CD14-positive monocyte (primary cell): ENCODE measurements at regions not wholly inside any gene's neighbourhood (a gene's known extent, or its start where the extent isn't known, plus 50 kb on each side); places are given as distances from the start of the nearest gene placed in this dataset.

Source experiments
- DNase-seq, 3 donors: peaks; one replicate each; pipeline ENCODE4 v3.0.0-alpha.2; 2011 to 2022
- H2AFZ ChIP-seq: 2 replicates; pipeline ENCODE4 v1.6.0; 2012; ENCODE audit warnings: mild to moderate bottlenecking, low read depth, low read length, inconsistent platforms; ENCODE audit not compliant: insufficient read depth, poor library complexity, severe bottlenecking
- H3K27ac ChIP-seq, 2 donors: 1 replicate in 1 of 2; 2 replicates in 1 of 2; pipeline ENCODE4 v1.5.1; 2012 to 2013; ENCODE audit warnings: low read length in 2 of 2, control low read depth in 1 of 2, inconsistent platforms in 1 of 2, low read depth in 1 of 2, mild to moderate bottlenecking in 1 of 2
- H3K27me3 ChIP-seq, 2 donors: one replicate each; pipeline versions ENCODE4 v1.6.0 to v1.6.1; 2011 to 2013; ENCODE audit warnings: low read length in 2 of 2; ENCODE audit not compliant: control insufficient read depth in 2 of 2, insufficient read depth in 2 of 2
- H3K36me3 ChIP-seq, 2 donors: replicated peaks in 1 of 2; 1 replicate in 1 of 2; 2 replicates in 1 of 2; pipeline versions ENCODE4 v1.5.1 to v1.6.1; 2012 to 2013; ENCODE audit warnings: low read length in 2 of 2, control low read depth in 1 of 2, inconsistent platforms in 1 of 2, mild to moderate bottlenecking in 1 of 2; ENCODE audit not compliant: insufficient read depth in 2 of 2, control insufficient read depth in 1 of 2
- H3K4me1 ChIP-seq, 2 donors: 1 replicate in 1 of 2; 2 replicates in 1 of 2; pipeline versions ENCODE4 v1.5.1 to v1.6.1; 2012 to 2013; ENCODE audit warnings: low read length in 2 of 2, control low read depth in 1 of 2, inconsistent platforms in 1 of 2, mild to moderate bottlenecking in 1 of 2, moderate library complexity in 1 of 2; ENCODE audit not compliant: insufficient read depth in 2 of 2, control insufficient read depth in 1 of 2
- H3K4me2 ChIP-seq: replicated peaks from 2 replicates; pipeline ENCODE3; 2012; ENCODE audit warnings: low read length, moderate library complexity, mild to moderate bottlenecking; ENCODE audit not compliant: poor library complexity, severe bottlenecking; ENCODE audit errors: extremely low read depth
- H3K4me3 ChIP-seq, 3 experiments: fragments of 200-600 bp in 1 of 3; sonication (generic) in 1 of 3; replicated peaks in 1 of 3; 1 replicate in 2 of 3; 2 replicates in 1 of 3; pipeline ENCODE4 v1.5.1; 2011 to 2013; ENCODE audit warnings: low read length in 3 of 3, mild to moderate bottlenecking in 3 of 3, control low read depth in 2 of 3, low read depth in 2 of 3, inconsistent platforms in 1 of 3, moderate library complexity in 1 of 3
- H3K79me2 ChIP-seq: 2 replicates; pipeline ENCODE4 v1.6.0; 2012; ENCODE audit warnings: mild to moderate bottlenecking, control low read depth, inconsistent platforms, low read length, moderate library complexity; ENCODE audit not compliant: insufficient read depth
- H3K9ac ChIP-seq: 2 replicates; pipeline ENCODE4 v1.6.0; 2017; ENCODE audit warnings: low read length, mild to moderate bottlenecking; ENCODE audit not compliant: insufficient read depth, poor library complexity, severe bottlenecking
- H3K9me3 ChIP-seq, 2 donors: replicated peaks in 1 of 2; 1 replicate in 1 of 2; 2 replicates in 1 of 2; pipeline versions ENCODE4 v1.5.1 to v1.6.1; 2012 to 2013; ENCODE audit warnings: low read length in 2 of 2, control low read depth in 1 of 2; ENCODE audit not compliant: control insufficient read depth in 1 of 2, insufficient read depth in 1 of 2
- H4K20me1 ChIP-seq: 2 replicates; pipeline ENCODE4 v1.6.0; 2012; ENCODE audit warnings: mild to moderate bottlenecking, low read length, control low read depth, moderate library complexity; ENCODE audit not compliant: insufficient read depth
- H3K27ac Mint-ChIP-seq, 7 donors: one replicate each; pipeline ENCODE4 v1.8.0; 2020; ENCODE audit warnings: mild to moderate bottlenecking in 7 of 7, mixed read lengths in 7 of 7, moderate library complexity in 6 of 7, inconsistent platforms in 2 of 7
- H3K27me3 Mint-ChIP-seq, 3 donors: one replicate each; pipeline ENCODE4 v1.8.0; 2021 to 2022; ENCODE audit warnings: low read depth in 3 of 3, mild to moderate bottlenecking in 3 of 3, mixed read lengths in 3 of 3, moderate library complexity in 3 of 3, inconsistent platforms in 1 of 3
- H3K36me3 Mint-ChIP-seq, 2 donors: one replicate each; pipeline ENCODE4 v1.8.0; 2020; ENCODE audit warnings: mixed read lengths in 2 of 2, inconsistent platforms in 1 of 2, mild to moderate bottlenecking in 1 of 2
- H3K4me1 Mint-ChIP-seq: one replicate; pipeline ENCODE4 v1.8.0; 2020; ENCODE audit warnings: mild to moderate bottlenecking, mixed read lengths
- H3K4me3 Mint-ChIP-seq, 2 donors: one replicate each; pipeline ENCODE4 v1.8.0; 2020; ENCODE audit warnings: mild to moderate bottlenecking in 2 of 2, mixed read lengths in 2 of 2, moderate library complexity in 1 of 2
- H3K9me3 Mint-ChIP-seq, 7 donors: one replicate each; pipeline ENCODE4 v1.8.0; 2020 to 2022; ENCODE audit warnings: mixed read lengths in 7 of 7, mild to moderate bottlenecking in 6 of 7, moderate library complexity in 6 of 7, inconsistent platforms in 2 of 7
- WGBS: methylation state at CpG from one replicate; pipeline ENCODE4 v1.1.5; 2013; ENCODE audit warnings: missing lambda C conversion rate; ENCODE audit not compliant: insufficient coverage; 5-methylcytosine and 5-hydroxymethylcytosine counted together
- intact Hi-C, 2 donors: fragments of 100-400 bp; cut with micrococcal nuclease; formaldehyde crosslinking; loops; one replicate each; pipeline versions ENCODE4 v1.15.0 to v1.15.1; 2023
- TF ChIP-seq, protein P1 (sequence below): fragments of 200-600 bp; IDR thresholded peaks from one replicate; pipeline ENCODE4 v1.8.0; 2022; ENCODE audit warnings: antibody characterized with exemption, mild to moderate bottlenecking

DNA sequence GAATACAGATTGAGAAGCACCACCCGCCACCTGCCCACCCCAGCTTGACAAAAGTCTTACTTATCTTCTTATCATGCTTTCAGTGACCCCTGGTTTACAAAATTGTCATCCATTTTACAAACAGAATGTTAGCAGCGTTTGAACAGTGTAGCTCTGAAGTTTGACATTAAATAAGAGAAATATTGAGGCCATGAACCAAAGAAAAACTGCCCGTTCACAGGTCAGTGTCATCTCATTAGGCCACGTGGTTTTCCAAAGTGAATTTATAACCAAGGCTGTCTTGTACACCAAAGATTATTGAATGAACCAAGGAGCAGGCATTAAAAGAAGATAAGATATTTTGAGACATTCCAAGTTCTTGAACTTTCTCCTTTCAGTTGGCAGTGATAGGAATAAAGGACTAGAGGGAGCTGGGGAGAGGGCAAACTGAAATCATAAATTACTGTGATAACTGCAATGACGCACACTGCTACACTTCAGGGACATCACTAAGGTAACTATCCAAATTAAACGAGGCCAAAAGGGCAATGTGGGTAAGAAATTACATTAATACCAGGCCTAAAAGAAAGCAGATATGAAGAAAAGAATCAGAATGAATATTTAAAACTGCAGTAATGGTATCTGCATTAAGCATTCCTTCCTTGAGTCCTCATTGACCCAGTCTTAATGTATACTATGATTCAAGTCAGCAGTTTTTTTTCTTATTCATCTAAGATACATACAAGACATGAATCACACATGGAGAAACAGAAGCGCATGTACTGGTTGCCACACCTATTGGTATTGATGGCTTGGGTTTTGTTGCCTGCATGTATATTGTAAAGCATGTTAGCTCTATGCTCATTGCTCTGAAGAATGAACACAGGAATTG, 159.8 kb upstream of the ARG1 start:
- no peak overlapping the region for H3K4me2 ChIP-seq

DNA sequence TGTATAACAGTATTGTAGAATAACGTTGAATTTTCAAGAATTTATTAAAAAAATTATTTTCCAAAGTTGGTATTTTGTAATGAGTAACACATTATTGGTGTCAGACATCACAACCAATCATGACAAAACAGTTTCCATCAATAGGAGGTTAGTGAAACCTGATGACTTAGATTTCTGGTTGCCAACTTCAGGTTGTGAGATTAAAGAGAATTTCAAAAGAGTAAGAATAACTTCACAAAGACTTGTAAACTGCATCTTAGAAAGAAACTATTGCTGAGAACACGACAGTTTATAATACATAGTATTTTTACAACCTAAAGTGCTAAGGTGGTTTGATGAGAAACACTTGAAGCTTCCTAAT, 159.2 kb upstream of the ARG1 start:
- Histone ChIP-seq H3K4me2 (no peak overlapping the region), H3K4me1 (no peaks in the 10 kb centered on the region), H4K20me1 (no peaks in the 10 kb centered on the region), H3K79me2 (no peaks in the 10 kb centered on the region), H2AFZ (no peak overlapping the region), H3K27me3 (no peaks in the 10 kb centered on the region), H3K4me3 (no peak overlapping the region), H3K27ac (no peak overlapping the region), H3K9ac (no peak overlapping the region), H3K36me3 (no peaks in the 10 kb centered on the region), H3K9me3 (peaks cover 4 to 11% of the 10 kb centered on the region in 2 donors)
- peaks cover 0 to 3% of the 10 kb centered on the region in 2 donors for H3K36me3 Mint-ChIP-seq
- intact Hi-C loops = no loop called here
- peaks cover 1% of the 10 kb centered on the region for H3K4me1 Mint-ChIP-seq
- H3K4me3 Mint-ChIP-seq = no peak overlapping the region
- peaks cover 0 to 2% (median 1%) of the 10 kb centered on the region in 3 donors for H3K27me3 Mint-ChIP-seq
- no CpG with 5 or more reads among the region's 2 CpGs for WGBS
- peaks cover 6 to 18% (median 11%) of the 10 kb centered on the region in 7 donors for H3K9me3 Mint-ChIP-seq
- TF ChIP-seq, protein P1, sequence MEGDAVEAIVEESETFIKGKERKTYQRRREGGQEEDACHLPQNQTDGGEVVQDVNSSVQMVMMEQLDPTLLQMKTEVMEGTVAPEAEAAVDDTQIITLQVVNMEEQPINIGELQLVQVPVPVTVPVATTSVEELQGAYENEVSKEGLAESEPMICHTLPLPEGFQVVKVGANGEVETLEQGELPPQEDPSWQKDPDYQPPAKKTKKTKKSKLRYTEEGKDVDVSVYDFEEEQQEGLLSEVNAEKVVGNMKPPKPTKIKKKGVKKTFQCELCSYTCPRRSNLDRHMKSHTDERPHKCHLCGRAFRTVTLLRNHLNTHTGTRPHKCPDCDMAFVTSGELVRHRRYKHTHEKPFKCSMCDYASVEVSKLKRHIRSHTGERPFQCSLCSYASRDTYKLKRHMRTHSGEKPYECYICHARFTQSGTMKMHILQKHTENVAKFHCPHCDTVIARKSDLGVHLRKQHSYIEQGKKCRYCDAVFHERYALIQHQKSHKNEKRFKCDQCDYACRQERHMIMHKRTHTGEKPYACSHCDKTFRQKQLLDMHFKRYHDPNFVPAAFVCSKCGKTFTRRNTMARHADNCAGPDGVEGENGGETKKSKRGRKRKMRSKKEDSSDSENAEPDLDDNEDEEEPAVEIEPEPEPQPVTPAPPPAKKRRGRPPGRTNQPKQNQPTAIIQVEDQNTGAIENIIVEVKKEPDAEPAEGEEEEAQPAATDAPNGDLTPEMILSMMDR = no peak
- DNase-seq = no peak
- H3K27ac Mint-ChIP-seq = no peak overlapping the region

More for the DNA sequence above, 159.8 kb upstream of the ARG1 start:
- Histone ChIP-seq H3K4me3 (no peak overlapping the region), H3K9me3 (peaks cover 0 to 11% of the 10 kb centered on the region in 2 donors), H3K9ac (no peak overlapping the region), H3K27ac (no peak overlapping the region), H3K36me3 (no peaks in the 10 kb centered on the region), H3K79me2 (no peaks in the 10 kb centered on the region), H3K27me3 (no peaks in the 10 kb centered on the region), H3K4me1 (no peaks in the 10 kb centered on the region), H2AFZ (no peak overlapping the region), H4K20me1 (no peaks in the 10 kb centered on the region)
- H3K4me3 Mint-ChIP-seq = no peak overlapping the region
- WGBS = 88% methylated on average over 3 of the region's 7 CpGs
- no peak for DNase-seq
- H3K27ac Mint-ChIP-seq = no peak overlapping the region
- peaks cover 0 to 3% of the 10 kb centered on the region in 2 donors for H3K36me3 Mint-ChIP-seq
- peaks cover 6 to 18% (median 11%) of the 10 kb centered on the region in 7 donors for H3K9me3 Mint-ChIP-seq
- peaks cover 0 to 2% (median 1%) of the 10 kb centered on the region in 3 donors for H3K27me3 Mint-ChIP-seq
- peaks cover 1% of the 10 kb centered on the region for H3K4me1 Mint-ChIP-seq
- intact Hi-C loops = no loop called here
- TF ChIP-seq, protein P1 = no peak
